Erythroblast (primary cell): ENCODE measurements at regions not wholly inside any gene's neighbourhood (a gene's known extent, or its start where the extent isn't known, plus 50 kb on each side); places are given as distances from the start of the nearest gene placed in this dataset.

ENCODE experiments used
- GATA1 ChIP-seq: IDR thresholded peaks from 2 replicates; pipeline ENCODE4 v1.6.1; 2011; ENCODE audit warnings: low read depth, mild to moderate bottlenecking, control low read depth, low read length, moderate library complexity
- POLR2A ChIP-seq: IDR thresholded peaks from 2 replicates; pipeline ENCODE4 v1.6.1; 2011; ENCODE audit warnings: mild to moderate bottlenecking, low read length

DNA sequence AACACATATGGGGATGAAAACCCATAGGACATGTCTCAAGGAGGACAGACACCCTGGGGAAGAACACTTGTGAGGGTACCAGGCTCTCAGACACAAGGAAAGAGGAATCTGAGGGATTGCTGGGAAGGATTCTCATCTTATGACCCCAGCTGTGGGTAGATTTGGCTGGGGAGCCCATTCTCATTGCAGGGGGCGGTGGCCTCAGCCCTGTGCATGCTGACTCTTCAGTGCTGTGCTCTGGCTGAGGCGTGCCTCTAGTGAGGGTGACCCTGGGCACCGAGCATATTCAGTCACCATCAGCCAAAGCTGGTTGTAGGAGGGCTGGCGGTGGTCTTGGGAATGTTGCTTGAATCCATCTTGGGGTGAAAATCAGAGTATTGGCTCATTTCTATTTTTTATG is 140.7 kb downstream of the TM9SF2 start:
- no peak for TF ChIP-seq POLR2A
- no peak for TF ChIP-seq GATA1
